Stimulated activated CD4-positive, alpha-beta T cell treated with anti-CD3 and anti-CD28 coated beads, TNF-alpha, amount 100 ng/mL, for 48 hours (primary cell): ENCODE measurements at regions not wholly inside any gene's neighbourhood (a gene's known extent, or its start where the extent isn't known, plus 50 kb on each side); places are given as distances from the start of the nearest gene placed in this dataset.

ENCODE experiments used
- DNase-seq, 3 donors: peaks; one replicate each; pipeline ENCODE4 v3.0.0-alpha.2; 2020; ENCODE audit warnings: low read depth in 3 of 3

- DNase-seq, result no peak
Measured at GRCh38 chr10:111203615-111204014, 126.8 kb downstream of the ADRA2A start.

DNA sequence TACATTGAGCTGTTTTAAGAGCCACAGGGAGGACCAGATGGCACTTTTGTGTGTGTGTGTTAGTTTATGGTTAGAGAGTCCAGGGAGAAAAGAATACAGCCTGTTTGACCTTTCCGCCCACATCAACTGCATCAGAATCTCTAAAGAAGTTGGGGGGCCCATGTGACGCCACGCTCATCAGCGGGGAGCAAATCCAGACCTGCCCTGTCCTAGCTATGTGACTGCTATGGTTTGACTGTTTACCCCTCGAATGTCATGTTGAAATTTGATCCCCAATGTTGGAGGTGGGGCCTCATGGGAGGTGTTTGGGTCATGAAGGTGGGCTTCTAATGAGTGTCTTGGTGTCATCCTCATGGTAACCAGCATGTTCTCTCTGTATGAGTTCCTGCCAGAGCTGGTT, 128.0 kb downstream of the ADRA2A start:
- DNase-seq, result no peak

GRCh38 chr10:111206521-111206920, 129.7 kb downstream of the ADRA2A start:
- no peak for DNase-seq

DNA sequence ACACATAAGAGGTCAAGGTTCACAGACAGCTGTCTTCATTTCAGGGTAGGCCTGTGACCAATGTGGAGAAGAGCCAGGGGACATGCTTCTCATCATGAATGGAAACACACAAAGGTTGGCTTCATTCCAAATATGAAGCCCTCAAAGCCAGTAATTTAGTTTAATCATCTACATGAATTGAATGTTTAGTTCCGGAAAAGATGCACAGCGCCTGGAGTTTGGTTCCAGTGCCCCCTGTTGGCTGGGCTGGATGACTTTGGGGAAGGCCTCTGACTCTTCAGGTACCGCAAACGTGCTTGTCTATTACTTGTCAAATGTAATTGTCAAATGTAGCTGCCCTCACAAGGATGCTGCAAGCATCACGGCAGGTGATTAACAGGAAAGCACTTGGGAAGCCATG, 130.7 kb downstream of the ADRA2A start:
- peak in 1 of 3 donors; percentile 2 for DNase-seq

DNA sequence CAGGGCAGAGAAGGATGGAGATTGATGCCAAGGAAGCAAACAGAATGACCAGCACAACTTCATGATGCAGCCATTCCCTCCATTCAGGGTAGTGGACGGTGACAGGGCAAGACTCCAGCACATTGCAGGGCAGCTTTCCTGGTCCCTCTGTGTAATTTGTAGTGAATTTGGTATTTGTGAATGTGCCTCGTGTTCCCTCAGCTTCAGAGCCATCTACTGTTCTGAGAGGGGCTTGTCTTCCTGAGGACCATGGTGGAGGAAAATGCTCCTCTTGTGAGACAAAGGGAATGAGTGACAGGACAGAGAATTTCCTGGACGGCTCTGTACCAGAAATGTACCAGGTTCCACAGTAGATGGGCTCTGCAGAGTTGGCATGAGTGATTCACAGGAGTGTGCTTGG, 132.1 kb downstream of the ADRA2A start:
- DNase-seq, result no peak

- no peak for DNase-seq
Measured at GRCh38 chr10:111209692-111210091, 132.9 kb downstream of the ADRA2A start.

- DNase-seq, result no peak
Measured at GRCh38 chr10:111211241-111211640, 134.4 kb downstream of the ADRA2A start.

- DNase-seq, result no peak
Measured at GRCh38 chr10:111211706-111212105, 134.9 kb downstream of the ADRA2A start.

DNA sequence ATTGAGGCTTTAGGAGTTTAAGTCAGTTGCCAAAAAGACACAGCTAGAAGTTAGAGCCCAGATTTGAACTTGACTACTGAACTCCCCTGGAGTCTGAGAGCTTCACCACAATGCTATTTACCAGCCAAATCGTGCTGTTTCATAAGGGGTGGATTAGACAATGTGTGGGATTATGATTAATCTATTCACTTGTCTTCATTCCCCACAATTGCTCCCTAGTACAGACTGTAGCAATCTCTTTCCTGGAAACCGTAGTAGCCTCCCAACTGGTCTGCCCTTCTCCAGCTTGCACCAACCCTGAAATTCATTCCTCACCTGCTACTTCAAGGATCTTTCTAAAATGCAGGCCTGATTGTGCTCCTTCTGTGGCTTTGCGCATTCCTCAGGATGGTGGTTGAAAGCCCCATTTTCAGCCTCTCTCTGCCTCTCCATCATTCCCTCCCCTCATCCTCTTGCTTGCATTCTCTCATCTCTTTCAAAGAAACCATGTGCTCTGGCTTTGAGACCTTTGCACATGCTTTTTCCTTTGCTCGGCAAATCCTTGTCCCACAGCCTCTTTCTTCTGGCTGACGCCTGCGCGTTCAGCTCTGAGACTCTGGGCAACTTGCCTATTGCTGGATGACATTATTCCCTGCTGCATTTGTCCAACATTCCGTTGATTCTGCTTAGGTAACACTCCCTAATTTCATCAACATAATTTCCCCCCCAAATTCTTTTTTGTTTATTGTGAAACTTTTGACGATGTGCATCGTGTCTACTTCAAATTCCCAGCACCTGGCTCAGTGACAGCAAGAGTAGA, 145.1 kb downstream of the ADRA2A start:
- no peak for DNase-seq

- DNase-seq, result no peak
Measured at GRCh38 chr10:111222961-111223360, 146.1 kb downstream of the ADRA2A start.

- DNase-seq, result no peak
Measured at GRCh38 chr10:111231779-111232178, 154.9 kb downstream of the ADRA2A start.

- DNase-seq, result no peak
Measured at GRCh38 chr10:111233439-111233838, 156.6 kb downstream of the ADRA2A start.

DNA sequence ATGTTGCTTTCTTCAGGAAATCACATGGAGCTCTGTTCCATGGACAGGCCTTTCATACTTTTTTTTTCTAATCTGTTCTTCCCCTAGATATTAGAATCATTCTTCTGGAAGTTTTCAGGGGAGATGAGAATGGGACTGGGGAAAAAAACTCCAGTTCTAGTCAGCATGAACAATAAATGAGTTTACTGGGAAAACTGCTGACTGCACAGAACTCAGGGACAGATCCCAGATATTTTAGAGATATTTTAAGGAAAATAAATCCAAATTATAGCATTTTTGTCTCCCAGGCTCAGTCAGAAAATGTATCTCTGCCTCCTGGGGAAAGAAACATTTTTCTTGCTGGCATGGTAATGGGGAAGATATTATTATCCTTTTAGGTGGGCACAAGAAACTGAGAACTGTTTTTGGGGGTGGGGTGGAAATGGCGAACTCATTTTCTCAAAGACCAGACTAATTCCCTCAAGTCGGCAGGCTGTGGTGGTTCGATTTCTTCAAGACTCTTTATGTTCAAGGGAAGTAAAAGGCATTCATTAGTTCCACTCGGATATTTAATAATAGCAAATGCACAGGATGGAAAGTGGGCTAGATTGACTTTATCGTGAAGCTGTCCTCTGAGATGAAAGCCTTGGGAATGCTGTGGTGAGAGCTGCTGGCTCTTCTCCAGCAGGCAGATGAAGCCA, 157.5 kb downstream of the ADRA2A start:
- no peak for DNase-seq

DNA sequence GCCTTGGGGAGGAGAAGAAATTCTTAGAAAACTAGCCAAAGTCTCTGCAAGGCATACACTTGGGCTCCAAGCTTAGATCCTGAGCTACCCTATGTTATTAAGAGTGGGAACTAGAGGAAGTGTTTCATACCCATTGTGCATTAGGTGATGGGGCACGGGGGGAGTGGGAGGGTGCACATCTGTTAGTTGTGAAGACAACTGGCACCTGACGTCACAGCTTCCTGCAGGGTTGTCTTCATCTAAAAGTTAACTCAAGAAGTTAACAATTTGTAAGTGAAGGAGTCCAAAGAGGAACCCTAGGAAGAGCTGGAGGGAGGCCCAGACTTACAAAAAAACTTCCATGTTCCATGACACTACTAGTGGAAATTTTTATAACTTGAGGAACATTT, 158.1 kb downstream of the ADRA2A start:
- no peak for DNase-seq

DNA sequence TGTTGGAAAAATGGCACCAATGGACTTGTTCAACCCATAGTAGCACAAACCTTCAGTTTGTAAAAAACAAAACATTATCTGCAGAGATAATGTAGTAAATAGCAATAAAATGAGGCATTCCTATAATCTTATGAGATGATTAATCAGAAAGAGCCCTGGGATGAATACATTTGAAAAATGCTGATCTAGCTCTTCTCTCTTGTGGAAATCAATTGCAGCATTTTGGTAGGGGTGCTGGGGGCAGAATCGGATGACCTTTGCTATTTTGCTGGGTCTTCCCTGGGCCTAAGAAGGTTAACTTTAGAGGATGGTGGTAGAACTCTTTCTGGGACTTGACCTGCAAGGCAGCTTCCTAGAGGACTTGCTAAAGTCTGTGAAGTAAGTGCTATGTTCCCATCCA, 163.5 kb downstream of the ADRA2A start:
- DNase-seq, result no peak

DNA sequence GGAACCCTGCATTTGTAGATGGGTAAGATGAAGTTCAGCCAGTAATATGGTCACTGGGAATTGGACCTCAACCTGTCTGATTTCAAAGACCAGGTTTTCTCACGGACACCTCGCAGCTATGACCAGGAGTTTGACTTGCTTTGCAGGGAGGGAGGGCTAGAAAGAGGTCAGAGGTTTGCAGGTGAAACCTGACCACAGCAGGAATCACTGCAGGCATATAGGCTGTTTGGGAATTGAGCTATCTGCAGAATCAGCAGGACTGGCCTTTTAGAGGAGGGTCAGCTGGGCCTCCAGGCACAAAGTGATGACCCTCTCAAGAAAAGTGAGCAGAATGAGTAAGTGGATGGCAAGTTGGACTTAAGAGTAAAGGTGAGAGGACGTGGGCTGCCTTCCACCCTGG, 166.3 kb downstream of the ADRA2A start:
- no peak for DNase-seq

DNA sequence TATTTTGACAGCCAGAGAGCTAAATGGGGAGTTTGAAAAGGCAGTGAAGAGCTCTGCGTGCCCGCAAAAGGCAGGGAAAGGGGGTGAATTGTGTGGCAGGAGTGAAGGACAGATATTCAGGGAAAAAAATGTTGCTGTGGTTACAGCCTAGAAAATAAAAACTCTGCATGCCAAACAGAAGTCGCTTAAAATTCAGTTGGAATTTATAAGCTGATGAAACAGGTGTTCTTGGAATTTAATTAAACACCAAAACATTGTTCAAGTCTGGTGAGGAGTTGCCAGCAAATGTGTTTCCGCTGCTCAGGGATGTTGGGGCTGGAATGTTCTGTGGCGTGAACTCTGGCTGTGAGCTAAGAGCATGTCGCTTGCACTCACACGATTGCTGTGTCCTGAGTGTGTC, 169.3 kb downstream of the ADRA2A start:
- no peak for DNase-seq

DNA sequence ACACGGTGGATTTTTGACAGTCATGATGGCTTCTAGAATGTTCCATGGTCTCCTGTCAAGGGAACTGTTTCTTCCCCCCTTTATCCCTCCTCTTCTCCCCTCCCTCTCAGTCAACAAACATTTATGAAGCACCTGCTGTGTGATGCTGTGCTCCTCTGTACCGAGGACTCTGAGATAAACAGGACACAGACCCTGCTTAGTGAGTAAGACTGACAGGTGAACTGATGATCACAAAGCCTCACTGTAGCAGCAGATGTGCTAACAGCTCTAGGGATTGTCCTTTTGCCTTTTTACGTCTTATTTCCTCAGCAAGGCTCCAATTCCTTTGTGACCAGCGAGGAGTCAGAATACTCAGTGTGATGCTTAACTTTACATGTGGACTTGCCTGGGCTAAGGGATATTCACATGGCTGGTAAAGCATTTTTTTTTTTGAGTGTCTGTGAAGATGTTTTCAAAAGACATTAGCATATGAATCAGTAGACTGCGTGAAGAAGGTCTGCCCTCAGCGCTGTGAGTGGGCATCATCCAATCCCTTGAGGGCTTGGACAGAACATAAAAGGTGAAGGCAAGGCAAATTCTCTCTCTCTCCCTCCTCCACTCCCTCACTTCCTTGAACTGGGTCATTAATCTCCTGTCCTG, 170.1 kb downstream of the ADRA2A start:
- DNase-seq, result no peak

DNA sequence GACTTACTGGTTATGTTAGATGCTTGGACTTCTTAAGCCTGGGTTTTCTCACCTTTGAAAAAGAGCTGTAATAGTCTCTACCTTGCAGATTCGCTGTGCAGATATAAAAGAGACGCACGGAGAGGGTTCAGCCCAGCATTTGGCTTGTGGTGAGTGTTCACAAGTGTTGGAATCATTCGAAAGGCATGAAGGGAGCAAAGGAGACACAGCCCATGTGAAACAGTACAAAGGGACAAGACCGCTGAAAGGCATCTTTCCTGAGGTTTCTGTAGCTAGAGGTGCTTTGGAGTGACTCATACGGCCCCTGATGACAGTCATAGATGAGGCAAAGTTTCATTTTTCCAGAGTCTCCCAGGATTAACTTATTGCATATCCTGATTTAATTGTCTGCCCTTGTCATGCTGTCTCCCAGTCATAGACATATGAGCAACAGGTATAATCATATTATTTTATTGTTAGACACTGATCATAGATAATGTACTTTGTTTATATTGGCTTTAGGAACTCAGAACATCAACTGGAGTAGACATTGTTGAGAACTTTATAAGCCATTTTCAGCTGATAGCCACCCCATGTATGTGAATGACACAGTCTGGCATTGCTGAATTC, 171.1 kb downstream of the ADRA2A start:
- no peak for DNase-seq

DNA sequence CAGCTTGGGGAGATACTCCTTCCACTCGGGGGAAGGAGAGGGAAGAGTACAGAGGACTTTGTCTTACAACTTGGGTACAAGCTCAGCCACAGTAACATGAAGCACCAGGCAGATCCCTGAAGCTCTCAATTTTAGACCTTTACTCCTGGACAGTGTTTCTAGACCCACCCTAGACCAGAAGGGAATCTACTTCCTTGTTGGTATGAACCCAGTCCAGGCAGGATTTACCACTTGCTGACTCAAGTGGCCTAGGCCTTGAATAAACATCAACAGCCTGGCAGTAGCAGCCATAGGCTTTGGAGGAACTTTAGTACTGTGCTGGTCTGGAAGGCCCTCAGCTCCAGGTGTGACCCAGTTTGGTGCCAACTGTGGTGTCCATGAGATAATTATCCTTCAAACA, 173.1 kb downstream of the ADRA2A start:
- DNase-seq, result no peak

GRCh38 chr10:111261081-111261615, 184.3 kb downstream of the ADRA2A start:
- no peak for DNase-seq

GRCh38 chr10:111265341-111265740, 188.5 kb downstream of the ADRA2A start:
- DNase-seq, result no peak
